Nephron (organoid): ENCODE measurements at regions not wholly inside any gene's neighbourhood (a gene's known extent, or its start where the extent isn't known, plus 50 kb on each side); places are given as distances from the start of the nearest gene placed in this dataset.

ENCODE experiments used
- H3K27ac Mint-ChIP-seq, 3 experiments: 2 replicates each; pipeline ENCODE4 v1.8.0; 2020; ENCODE audit warnings: mixed read lengths in 3 of 3, mild to moderate bottlenecking in 2 of 3, moderate library complexity in 1 of 3
- H3K27me3 Mint-ChIP-seq: 2 replicates; pipeline ENCODE4 v1.8.0; 2021; ENCODE audit warnings: low read depth, mild to moderate bottlenecking, moderate library complexity, mixed read lengths
- H3K36me3 Mint-ChIP-seq: 2 replicates; pipeline ENCODE4 v1.8.0; 2020; ENCODE audit warnings: low read depth, mixed read lengths
- H3K4me1 Mint-ChIP-seq: 2 replicates; pipeline ENCODE4 v1.8.0; 2020; ENCODE audit warnings: mixed read lengths
- H3K4me3 Mint-ChIP-seq, 3 experiments: 2 replicates each; pipeline ENCODE4 v1.8.0; 2020; ENCODE audit warnings: mild to moderate bottlenecking in 3 of 3, mixed read lengths in 3 of 3, moderate library complexity in 2 of 3
- H3K9me3 Mint-ChIP-seq: 2 replicates; pipeline ENCODE4 v1.8.0; 2020; ENCODE audit warnings: mixed read lengths
- CTCF ChIP-seq, 3 experiments: fragments of 200-600 bp; sonication (generic); IDR thresholded peaks; one replicate each; pipeline ENCODE4 v1.5.0; 2021; ENCODE audit warnings: antibody characterized with exemption in 3 of 3; ENCODE audit not compliant: unreplicated experiment in 3 of 3

DNA sequence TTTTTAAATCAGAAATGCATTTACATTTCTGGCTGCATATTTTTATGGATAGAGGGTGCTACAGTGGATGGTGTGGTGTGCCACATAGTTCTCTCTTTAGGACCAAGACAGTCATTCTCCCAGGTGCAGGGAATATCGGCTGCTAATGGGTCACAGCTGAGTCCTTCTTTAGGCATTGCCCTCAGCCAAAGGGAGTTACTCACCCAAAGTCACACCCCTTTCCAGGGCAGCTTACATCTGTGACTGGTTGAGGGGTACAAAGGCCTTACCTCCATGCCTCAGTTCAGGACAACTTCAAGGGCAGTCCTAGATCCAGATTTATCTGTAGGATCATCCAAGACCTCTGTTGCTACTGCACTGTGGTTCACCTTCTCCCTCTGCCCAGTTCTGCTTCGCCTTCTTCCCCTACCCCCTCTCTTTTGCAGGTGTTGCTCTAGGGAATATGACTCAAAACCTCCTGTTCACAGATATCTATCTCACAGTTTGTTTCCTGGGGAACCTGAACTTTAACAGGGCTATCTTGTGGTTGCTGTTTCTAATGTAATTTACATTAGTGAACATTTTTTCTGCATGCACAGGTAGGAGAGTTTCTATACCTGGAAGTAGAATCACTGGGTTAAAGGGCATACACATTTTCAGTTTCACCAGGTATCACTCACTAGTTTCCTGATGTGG, 413.9 kb downstream of the RPS6KC1 start:
- no peak for TF ChIP-seq CTCF (IDR thresholded peaks at IDR 0.05; ENCODE audit: unreplicated experiment in 3 of 3)
- peaks cover 4% of the 10 kb centered on the region for H3K4me1 Mint-ChIP-seq

GRCh38 chr1:213466541-213466940, 415.5 kb downstream of the RPS6KC1 start:
- H3K9me3 Mint-ChIP-seq = no peaks in the 10 kb centered on the region
- H3K27ac Mint-ChIP-seq = no peak overlapping the region
- H3K27me3 Mint-ChIP-seq = no peaks in the 10 kb centered on the region
- no peak overlapping the region for H3K4me3 Mint-ChIP-seq
- peaks cover 4% of the 10 kb centered on the region for H3K4me1 Mint-ChIP-seq
- no peak for TF ChIP-seq CTCF (IDR thresholded peaks at IDR 0.05; ENCODE audit: unreplicated experiment in 3 of 3)
- no peaks in the 10 kb centered on the region for H3K36me3 Mint-ChIP-seq

More for the DNA sequence above, 413.9 kb downstream of the RPS6KC1 start:
- H3K27ac Mint-ChIP-seq = no peak overlapping the region
- no peaks in the 10 kb centered on the region for H3K36me3 Mint-ChIP-seq
- no peak overlapping the region for H3K4me3 Mint-ChIP-seq
- H3K9me3 Mint-ChIP-seq = peaks cover 3% of the 10 kb centered on the region
- peaks cover 4% of the 10 kb centered on the region for H3K27me3 Mint-ChIP-seq

- Mint-ChIP-seq H3K4me3 (peak overlapping the region in 1 of 3 experiments; percentile 47), H3K36me3 (no peaks in the 10 kb centered on the region), H3K27me3 (no peaks in the 10 kb centered on the region), H3K9me3 (peaks cover 2% of the 10 kb centered on the region), H3K4me1 (peaks cover 27% of the 10 kb centered on the region), H3K27ac (peak overlapping the region in 1 of 3 experiments; percentile 29)
- TF ChIP-seq CTCF (IDR thresholded peaks at IDR 0.05; ENCODE audit: unreplicated experiment in 3 of 3) = no peak
Measured at GRCh38 chr1:213474054-213474453, 423.0 kb downstream of the RPS6KC1 start.

- no peaks in the 10 kb centered on the region for H3K36me3 Mint-ChIP-seq
- H3K9me3 Mint-ChIP-seq = no peaks in the 10 kb centered on the region
- TF ChIP-seq CTCF (IDR thresholded peaks at IDR 0.05; ENCODE audit: unreplicated experiment in 3 of 3) = no peak
- H3K4me3 Mint-ChIP-seq = no peak overlapping the region
- peaks cover 5% of the 10 kb centered on the region for H3K4me1 Mint-ChIP-seq
- H3K27me3 Mint-ChIP-seq = no peaks in the 10 kb centered on the region
- no peak overlapping the region for H3K27ac Mint-ChIP-seq
Measured at GRCh38 chr1:213481395-213481794, 430.4 kb downstream of the RPS6KC1 start.

DNA sequence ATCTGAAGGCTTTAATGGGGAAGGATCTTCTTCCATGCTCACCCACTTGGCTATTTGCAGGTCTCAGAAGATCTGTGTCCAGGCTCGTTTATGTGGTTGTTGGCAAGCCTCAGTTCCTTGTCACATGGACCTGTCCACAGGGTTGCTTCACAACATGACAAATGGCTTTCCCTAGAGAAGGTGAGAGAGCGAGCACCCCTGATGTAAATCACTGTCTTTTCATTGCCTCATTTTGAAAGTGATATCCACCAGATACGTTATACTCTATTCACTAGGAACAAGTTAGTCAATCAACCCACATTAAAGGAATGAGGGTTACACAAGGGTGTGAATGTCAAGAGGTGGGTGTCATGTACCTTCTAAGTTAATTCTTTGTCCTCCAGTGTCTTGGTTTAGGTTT, 433.3 kb downstream of the RPS6KC1 start:
- no peaks in the 10 kb centered on the region for H3K4me1 Mint-ChIP-seq
- TF ChIP-seq CTCF (IDR thresholded peaks at IDR 0.05; ENCODE audit: unreplicated experiment in 3 of 3) = no peak
- H3K27ac Mint-ChIP-seq = no peak overlapping the region
- H3K27me3 Mint-ChIP-seq = no peaks in the 10 kb centered on the region
- no peaks in the 10 kb centered on the region for H3K9me3 Mint-ChIP-seq
- H3K4me3 Mint-ChIP-seq = no peak overlapping the region
- H3K36me3 Mint-ChIP-seq = no peaks in the 10 kb centered on the region

DNA sequence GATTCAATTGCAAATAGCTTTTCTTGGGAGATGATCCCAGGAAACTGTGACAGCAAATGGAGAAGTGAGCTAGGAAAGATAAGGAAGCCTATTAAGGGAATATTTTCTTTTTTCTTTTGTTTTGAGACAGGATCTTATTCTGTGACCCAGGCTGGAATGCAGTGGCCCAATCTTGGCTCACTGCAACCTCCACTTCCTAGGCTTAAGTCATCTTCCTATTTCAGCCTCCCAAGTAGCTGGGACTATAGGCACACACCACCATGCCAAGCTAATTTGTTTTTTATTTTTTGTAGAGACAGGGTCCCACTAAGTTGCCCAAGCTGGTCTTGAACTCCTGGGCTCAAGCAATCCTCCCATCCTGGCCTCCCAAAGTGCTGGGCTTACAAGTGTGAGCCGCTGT, 433.7 kb downstream of the RPS6KC1 start:
- Mint-ChIP-seq H3K9me3 (no peaks in the 10 kb centered on the region), H3K36me3 (no peaks in the 10 kb centered on the region), H3K4me3 (no peak overlapping the region), H3K27ac (no peak overlapping the region), H3K4me1 (no peaks in the 10 kb centered on the region), H3K27me3 (peaks cover 4% of the 10 kb centered on the region)
- TF ChIP-seq CTCF (IDR thresholded peaks at IDR 0.05; ENCODE audit: unreplicated experiment in 3 of 3) = no peak
